Effector memory CD4-positive, alpha-beta T cell (primary cell): ENCODE measurements at regions not wholly inside any gene's neighbourhood (a gene's known extent, or its start where the extent isn't known, plus 50 kb on each side); places are given as distances from the start of the nearest gene placed in this dataset.

Source experiments
- DNase-seq, 3 donors: peaks; one replicate each; pipeline ENCODE4 v3.0.0-alpha.2; 2020
- H3K27ac ChIP-seq: 2 replicates; pipeline ENCODE4 v1.7.0; 2013; ENCODE audit warnings: mild to moderate bottlenecking, low read length, moderate library complexity; ENCODE audit not compliant: insufficient read depth, poor library complexity, severe bottlenecking
- H3K27me3 ChIP-seq: replicated peaks from 2 replicates; pipeline ENCODE4 v1.7.0; 2013; ENCODE audit warnings: mild to moderate bottlenecking, low read length; ENCODE audit not compliant: insufficient read depth, control insufficient read depth, poor library complexity, severe bottlenecking
- H3K36me3 ChIP-seq: 2 replicates; pipeline ENCODE4 v1.7.0; 2013; ENCODE audit warnings: mild to moderate bottlenecking, low read length, moderate library complexity; ENCODE audit not compliant: control insufficient read depth, insufficient read depth
- H3K4me1 ChIP-seq: 2 replicates; pipeline ENCODE4 v1.7.0; 2013; ENCODE audit warnings: low read length, mild to moderate bottlenecking; ENCODE audit not compliant: control insufficient read depth, insufficient read depth, poor library complexity, severe bottlenecking
- H3K4me3 ChIP-seq: 2 replicates; pipeline ENCODE4 v1.7.0; 2013; ENCODE audit warnings: low read length, low read depth, mild to moderate bottlenecking; ENCODE audit not compliant: insufficient read depth, poor library complexity, severe bottlenecking
- H3K9me3 ChIP-seq: 2 replicates; pipeline ENCODE4 v1.7.0; 2013; ENCODE audit warnings: mild to moderate bottlenecking, low read length, moderate library complexity; ENCODE audit not compliant: control insufficient read depth

- Histone ChIP-seq H3K36me3 (no peaks in the 10 kb centered on the region), H3K4me3 (no peak overlapping the region), H3K27ac (no peak overlapping the region), H3K4me1 (no peaks in the 10 kb centered on the region), H3K27me3 (no peaks in the 10 kb centered on the region), H3K9me3 (no peaks in the 10 kb centered on the region)
- no peak for DNase-seq
Measured at GRCh38 chr19:28486926-28487325, 726.0 kb downstream of the UQCRFS1 start.

GRCh38 chr19:28486473-28486872, 726.5 kb downstream of the UQCRFS1 start:
- DNase-seq, result no peak
- no peaks in the 10 kb centered on the region for H3K36me3 ChIP-seq
- H3K27me3 ChIP-seq, result no peaks in the 10 kb centered on the region
- H3K9me3 ChIP-seq, result no peaks in the 10 kb centered on the region
- no peaks in the 10 kb centered on the region for H3K4me1 ChIP-seq
- H3K4me3 ChIP-seq, result no peak overlapping the region
- H3K27ac ChIP-seq, result no peak overlapping the region

GRCh38 chr19:28485292-28485691, 727.7 kb downstream of the UQCRFS1 start:
- Histone ChIP-seq H3K27me3 (no peaks in the 10 kb centered on the region), H3K36me3 (no peaks in the 10 kb centered on the region), H3K4me3 (no peak overlapping the region), H3K4me1 (no peaks in the 10 kb centered on the region), H3K9me3 (no peaks in the 10 kb centered on the region), H3K27ac (no peak overlapping the region)
- no peak for DNase-seq

GRCh38 chr19:28483197-28483596, 729.8 kb downstream of the UQCRFS1 start:
- H3K4me3 ChIP-seq, result no peak overlapping the region
- H3K9me3 ChIP-seq, result no peaks in the 10 kb centered on the region
- no peaks in the 10 kb centered on the region for H3K27me3 ChIP-seq
- no peak for DNase-seq
- H3K36me3 ChIP-seq, result no peaks in the 10 kb centered on the region
- no peaks in the 10 kb centered on the region for H3K4me1 ChIP-seq
- no peak overlapping the region for H3K27ac ChIP-seq

- no peaks in the 10 kb centered on the region for H3K27me3 ChIP-seq
- H3K36me3 ChIP-seq, result no peaks in the 10 kb centered on the region
- no peak overlapping the region for H3K4me3 ChIP-seq
- no peaks in the 10 kb centered on the region for H3K9me3 ChIP-seq
- no peaks in the 10 kb centered on the region for H3K4me1 ChIP-seq
- H3K27ac ChIP-seq, result no peak overlapping the region
- no peak for DNase-seq
Measured at GRCh38 chr19:28482221-28482620, 730.7 kb downstream of the UQCRFS1 start.

GRCh38 chr19:28481674-28482073, 731.3 kb downstream of the UQCRFS1 start:
- no peak for DNase-seq
- H3K27ac ChIP-seq, result no peak overlapping the region
- H3K9me3 ChIP-seq, result no peaks in the 10 kb centered on the region

GRCh38 chr19:28475525-28475924, 737.4 kb downstream of the UQCRFS1 start:
- Histone ChIP-seq H3K36me3 (no peaks in the 10 kb centered on the region), H3K27ac (no peak overlapping the region), H3K27me3 (no peaks in the 10 kb centered on the region), H3K9me3 (no peaks in the 10 kb centered on the region), H3K4me1 (no peaks in the 10 kb centered on the region), H3K4me3 (no peak overlapping the region)
- no peak for DNase-seq

More at GRCh38 chr19:28481674-28482073, 731.3 kb downstream of the UQCRFS1 start:
- H3K27me3 ChIP-seq, result no peaks in the 10 kb centered on the region
- H3K36me3 ChIP-seq, result no peaks in the 10 kb centered on the region
- H3K4me3 ChIP-seq, result no peak overlapping the region
- no peaks in the 10 kb centered on the region for H3K4me1 ChIP-seq

GRCh38 chr19:28472843-28473242, 740.1 kb downstream of the UQCRFS1 start:
- H3K4me1 ChIP-seq, result no peaks in the 10 kb centered on the region
- H3K4me3 ChIP-seq, result no peak overlapping the region
- H3K9me3 ChIP-seq, result no peaks in the 10 kb centered on the region
- H3K27me3 ChIP-seq, result no peaks in the 10 kb centered on the region
- H3K36me3 ChIP-seq, result no peaks in the 10 kb centered on the region
- no peak overlapping the region for H3K27ac ChIP-seq
- DNase-seq, result no peak

- no peaks in the 10 kb centered on the region for H3K4me1 ChIP-seq
- no peak for DNase-seq
- no peak overlapping the region for H3K4me3 ChIP-seq
- no peaks in the 10 kb centered on the region for H3K9me3 ChIP-seq
- H3K27me3 ChIP-seq, result no peaks in the 10 kb centered on the region
- H3K27ac ChIP-seq, result no peak overlapping the region
- H3K36me3 ChIP-seq, result no peaks in the 10 kb centered on the region
Measured at GRCh38 chr19:28471731-28472510, 741.0 kb downstream of the UQCRFS1 start.

GRCh38 chr19:28469544-28469943, 743.4 kb downstream of the UQCRFS1 start:
- no peaks in the 10 kb centered on the region for H3K27me3 ChIP-seq
- H3K4me1 ChIP-seq, result no peaks in the 10 kb centered on the region
- no peak overlapping the region for H3K27ac ChIP-seq
- no peak overlapping the region for H3K4me3 ChIP-seq
- H3K9me3 ChIP-seq, result no peaks in the 10 kb centered on the region
- H3K36me3 ChIP-seq, result no peaks in the 10 kb centered on the region
- DNase-seq, result no peak
